ENCODE measurements at regions not wholly inside any gene's neighbourhood (a gene's known extent, or its start where the extent isn't known, plus 50 kb on each side); places are given as distances from the start of the nearest gene placed in this dataset.

DNA sequence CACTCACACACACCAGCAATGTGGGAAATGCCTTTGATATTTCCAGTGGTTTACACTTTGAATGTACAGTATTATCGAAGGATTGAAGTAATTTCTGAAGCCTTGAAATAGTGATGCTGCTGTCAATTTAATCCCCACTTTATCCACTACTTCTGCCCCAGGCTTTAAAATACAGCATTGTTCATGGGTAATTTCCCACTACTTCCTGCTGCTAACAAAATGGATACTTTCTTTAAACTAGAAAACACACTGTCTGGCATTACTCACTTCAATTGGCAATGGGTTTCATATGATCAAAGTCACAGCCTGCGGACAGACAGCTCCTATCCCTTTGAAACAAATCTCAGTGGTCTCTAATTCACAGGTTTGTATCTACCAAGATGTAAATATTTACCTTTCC, 292.2 kb downstream of the CDH11 start:
- peaks cover 5% of the 10 kb centered on the region; the same call in 1 of the 2 replicates for H3K27me3 Mint-ChIP-seq (ENCODE audit: low read depth)
- H3K14ac ChIP-seq (ENCODE audit: insufficient read depth, low read length): no peak overlapping the region

More for the DNA sequence above, 292.2 kb downstream of the CDH11 start:
- no peak overlapping the region for H2BK20ac ChIP-seq (ENCODE audit: low read depth, low read length, poor library complexity, severe bottlenecking)
- H4K20me1 ChIP-seq (ENCODE audit: control insufficient read depth, insufficient read depth, insufficient read length): no peaks in the 10 kb centered on the region
- no peak overlapping the region for H2AK5ac ChIP-seq (ENCODE audit: insufficient read length, low read length)
- no peaks in the 10 kb centered on the region for H3K79me2 ChIP-seq (ENCODE audit: insufficient read depth, low read length)
- H3K18ac ChIP-seq (ENCODE audit: insufficient read length, low read depth, low read length): no peak overlapping the region
- H3K4me2 ChIP-seq (ENCODE audit: insufficient read depth, insufficient read length, low read length): no peak overlapping the region
- H3K56ac ChIP-seq (ENCODE audit: insufficient read length, low read depth, low read length): no peak overlapping the region
- H3K9ac ChIP-seq (ENCODE audit: extremely low read depth, insufficient read length, low read length): no peak overlapping the region
- TF ChIP-seq, protein P1, sequence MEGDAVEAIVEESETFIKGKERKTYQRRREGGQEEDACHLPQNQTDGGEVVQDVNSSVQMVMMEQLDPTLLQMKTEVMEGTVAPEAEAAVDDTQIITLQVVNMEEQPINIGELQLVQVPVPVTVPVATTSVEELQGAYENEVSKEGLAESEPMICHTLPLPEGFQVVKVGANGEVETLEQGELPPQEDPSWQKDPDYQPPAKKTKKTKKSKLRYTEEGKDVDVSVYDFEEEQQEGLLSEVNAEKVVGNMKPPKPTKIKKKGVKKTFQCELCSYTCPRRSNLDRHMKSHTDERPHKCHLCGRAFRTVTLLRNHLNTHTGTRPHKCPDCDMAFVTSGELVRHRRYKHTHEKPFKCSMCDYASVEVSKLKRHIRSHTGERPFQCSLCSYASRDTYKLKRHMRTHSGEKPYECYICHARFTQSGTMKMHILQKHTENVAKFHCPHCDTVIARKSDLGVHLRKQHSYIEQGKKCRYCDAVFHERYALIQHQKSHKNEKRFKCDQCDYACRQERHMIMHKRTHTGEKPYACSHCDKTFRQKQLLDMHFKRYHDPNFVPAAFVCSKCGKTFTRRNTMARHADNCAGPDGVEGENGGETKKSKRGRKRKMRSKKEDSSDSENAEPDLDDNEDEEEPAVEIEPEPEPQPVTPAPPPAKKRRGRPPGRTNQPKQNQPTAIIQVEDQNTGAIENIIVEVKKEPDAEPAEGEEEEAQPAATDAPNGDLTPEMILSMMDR (conservative IDR thresholded peaks at IDR 0.05): no peak
- H2BK5ac ChIP-seq (ENCODE audit: insufficient read length, low read length): no peak overlapping the region
- H3T11ph ChIP-seq (ENCODE audit: low read length): no peak overlapping the region
- no peak overlapping the region for H4K91ac ChIP-seq (ENCODE audit: insufficient read length, low read depth, low read length)
- H3K79me1 ChIP-seq (ENCODE audit: insufficient read depth, low read depth, low read length, poor library complexity, severe bottlenecking): no peaks in the 10 kb centered on the region
- no peak overlapping the region for H3K27ac ChIP-seq (ENCODE audit: insufficient read length, low read depth, low read length)
- WGBS (ENCODE audit: extremely low coverage, insufficient read length, low lambda C conversion rate): no CpG with 5 or more reads among the region's 2 CpGs
- no peaks in the 10 kb centered on the region for H3K23me2 ChIP-seq (ENCODE audit: insufficient read length, low read depth, low read length, poor library complexity, severe bottlenecking)
- H3K27ac Mint-ChIP-seq: no peak overlapping the region
- H3K4me1 ChIP-seq (ENCODE audit: insufficient read depth, low read length): no peaks in the 10 kb centered on the region
- H3K36me3 Mint-ChIP-seq (ENCODE audit: insufficient read depth in 1 of 3, low read depth in 3 of 3): peaks cover 0 to 21% (median 14%) of the 10 kb centered on the region in 3 experiments; a peak in 4 of 7 replicates
- H4K8ac ChIP-seq (replicated peaks; ENCODE audit: insufficient read length, low read depth, low read length): no peak overlapping the region
- H3K27me3 ChIP-seq (ENCODE audit: insufficient read depth, low read length): no peaks in the 10 kb centered on the region; the same call in 1 of the 2 replicates
- no peak overlapping the region for H2BK15ac ChIP-seq (ENCODE audit: low read depth, low read length)
- no peaks in the 10 kb centered on the region; a peak in 1 of 4 replicates for H3K4me1 Mint-ChIP-seq
- H2BK12ac ChIP-seq (ENCODE audit: insufficient read length, low read depth, low read length): no peak overlapping the region
- H2AFZ ChIP-seq (ENCODE audit: low read length): no peak overlapping the region
- H3K23ac ChIP-seq (ENCODE audit: insufficient read length, low read depth, low read length): no peak overlapping the region
- no peak overlapping the region for H4K5ac ChIP-seq (ENCODE audit: insufficient read length, low read depth, low read length)
- peaks cover 28% of the 10 kb centered on the region in 2 experiments for H3K9me3 Mint-ChIP-seq
- H3K4me3 Mint-ChIP-seq: no peak overlapping the region
- DNase-seq: no peak
- no peak overlapping the region for H3K4ac ChIP-seq (ENCODE audit: low read depth, low read length)
- peaks cover 10% of the 10 kb centered on the region for H3K9me3 ChIP-seq (ENCODE audit: control insufficient read depth, low read depth, low read length)
- no peak overlapping the region for H2BK120ac ChIP-seq (ENCODE audit: low read depth, low read length, poor library complexity, severe bottlenecking)

Data from H9 (cell line).